IMR-90 (cell line): ENCODE measurements at regions not wholly inside any gene's neighbourhood (a gene's known extent, or its start where the extent isn't known, plus 50 kb on each side); places are given as distances from the start of the nearest gene placed in this dataset.

Experiments
- ATAC-seq: fragments of 200-7000 bp; cut with Tn5 transposase; 2 replicates; pipeline ENCODE4 v1.9.1; 2020; ENCODE audit warnings: low read depth, mild to moderate bottlenecking, moderate library complexity
- BruUV-seq: library from RNA; stranded (reverse); fragments of 400-500 nt; replicated peaks from 2 replicates; lab custom pipeline; 2021; lab: Mats Ljungman, UMichigan
- CTCF ChIA-PET: fragments of 300-600 bp; formaldehyde crosslinking; extraction: SDS; loops from one replicate; lab custom pipeline; 2021; ENCODE audit warnings: antibody characterized with exemption; lab: Yijun Ruan, JAX
- POLR2A ChIA-PET: fragments of 300-600 bp; sonication (Branson Sonifier 250); formaldehyde crosslinking; loops from one replicate; lab custom pipeline; 2022; ENCODE audit warnings: antibody characterized with exemption; ENCODE audit not compliant: unreplicated experiment; lab: Charles Lee
- DNase-seq: peaks from one replicate; pipeline ENCODE4 v3.0.0; 2013
- H2AFZ ChIP-seq: replicated peaks from 2 replicates; pipeline ENCODE3; 2013; ENCODE audit warnings: low read length, mild to moderate bottlenecking; ENCODE audit not compliant: poor library complexity
- H2AK5ac ChIP-seq: 2 replicates; pipeline ENCODE4 v1.6.1; 2013; ENCODE audit warnings: low read depth, low read length, inconsistent platforms
- H2AK9ac ChIP-seq: replicated peaks from 2 replicates; pipeline ENCODE3; 2013; ENCODE audit warnings: mild to moderate bottlenecking, low read depth, low read length, moderate library complexity; ENCODE audit not compliant: poor library complexity
- H2BK120ac ChIP-seq: 2 replicates; pipeline ENCODE4 v1.6.1; 2013; ENCODE audit warnings: low read depth, low read length, inconsistent platforms
- H2BK15ac ChIP-seq: 3 replicates; pipeline ENCODE4 v1.6.1; 2013; ENCODE audit warnings: low read depth, low read length, inconsistent platforms
- H2BK20ac ChIP-seq: 2 replicates; pipeline ENCODE4 v1.6.1; 2013; ENCODE audit warnings: low read depth, mild to moderate bottlenecking, inconsistent platforms, low read length, moderate library complexity
- H2BK5ac ChIP-seq: 2 replicates; pipeline ENCODE4 v1.6.1; 2013; ENCODE audit warnings: mild to moderate bottlenecking, low read depth, low read length, inconsistent platforms; ENCODE audit not compliant: poor library complexity, severe bottlenecking
- H3K14ac ChIP-seq: replicated peaks from 2 replicates; pipeline ENCODE4 v1.6.1; 2013; ENCODE audit warnings: low read depth, low read length, inconsistent platforms
- H3K18ac ChIP-seq: 2 replicates; pipeline ENCODE4 v1.6.1; 2013; ENCODE audit warnings: low read depth, low read length, control low read depth
- H3K23ac ChIP-seq: 2 replicates; pipeline ENCODE4 v1.6.1; 2013; ENCODE audit warnings: low read depth, low read length, inconsistent platforms
- H3K27ac ChIP-seq: 2 replicates; pipeline ENCODE4 v1.5.1; 2013; ENCODE audit warnings: mild to moderate bottlenecking, control low read depth, low read length; ENCODE audit not compliant: insufficient read depth
- H3K27me3 ChIP-seq: 2 replicates; pipeline ENCODE4 v1.6.1; 2013; ENCODE audit warnings: low read length; ENCODE audit not compliant: control insufficient read depth, insufficient read depth
- H3K36me3 ChIP-seq: 2 replicates; pipeline ENCODE4 v1.6.1; 2013; ENCODE audit warnings: low read length, mixed read lengths; ENCODE audit not compliant: control insufficient read depth, insufficient read depth
- H3K4ac ChIP-seq: 2 replicates; pipeline ENCODE4 v1.6.1; 2013; ENCODE audit warnings: low read depth, low read length, inconsistent platforms
- H3K4me1 ChIP-seq: 2 replicates; pipeline ENCODE4 v1.6.1; 2013; ENCODE audit warnings: low read length, mixed read lengths; ENCODE audit not compliant: control insufficient read depth, insufficient read depth
- H3K4me2 ChIP-seq: 2 replicates; pipeline ENCODE4 v1.6.1; 2013; ENCODE audit warnings: low read depth, mild to moderate bottlenecking, control low read depth, low read length, moderate library complexity
- H3K4me3 ChIP-seq: 2 replicates; pipeline ENCODE4 v1.5.1; 2013; ENCODE audit warnings: low read depth, mild to moderate bottlenecking, control low read depth, low read length, moderate library complexity; ENCODE audit not compliant: insufficient read depth
- H3K56ac ChIP-seq: 2 replicates; pipeline ENCODE4 v1.6.1; 2013; ENCODE audit warnings: low read length, inconsistent platforms; ENCODE audit not compliant: insufficient read depth; ENCODE audit errors: extremely low read depth
- H3K79me1 ChIP-seq, 2 experiments: 2 replicates each; pipeline ENCODE4 v1.6.1; 2013; ENCODE audit warnings: low read length in 2 of 2, inconsistent platforms in 1 of 2, low read depth in 1 of 2
- H3K9ac ChIP-seq: 2 replicates; pipeline ENCODE4 v1.6.1; 2013; ENCODE audit warnings: low read depth, low read length, control low read depth
- H3K9me1 ChIP-seq: 2 replicates; pipeline ENCODE4 v1.6.1; 2013; ENCODE audit warnings: low read length, inconsistent platforms; ENCODE audit not compliant: insufficient read depth
- H3K9me3 ChIP-seq: 2 replicates; pipeline ENCODE4 v1.6.1; 2013; ENCODE audit warnings: low read length; ENCODE audit not compliant: control insufficient read depth, insufficient read depth
- H4K20me1 ChIP-seq: 2 replicates; pipeline ENCODE4 v1.6.1; 2013; ENCODE audit warnings: low read length, inconsistent platforms; ENCODE audit not compliant: insufficient read depth
- H4K5ac ChIP-seq: 2 replicates; pipeline ENCODE4 v1.6.1; 2013; ENCODE audit warnings: mild to moderate bottlenecking, low read depth, low read length, control low read depth
- H4K8ac ChIP-seq, 2 experiments: 2 replicates each; pipeline ENCODE4 v1.6.1; 2013; ENCODE audit warnings: low read depth in 2 of 2, low read length in 2 of 2, control low read depth in 1 of 2, inconsistent platforms in 1 of 2
- H4K91ac ChIP-seq: 2 replicates; pipeline ENCODE4 v1.6.1; 2013; ENCODE audit warnings: low read depth, low read length, inconsistent platforms; ENCODE audit not compliant: insufficient read depth
- CEBPB ChIP-seq: IDR thresholded peaks from 2 replicates; pipeline ENCODE4 v1.6.1; 2012; ENCODE audit warnings: low read depth, low read length, improper control_type of control experiment
- MAZ ChIP-seq: IDR thresholded peaks from 2 replicates; pipeline ENCODE4 v1.6.1; 2012; ENCODE audit warnings: low read depth, mild to moderate bottlenecking, low read length, improper control_type of control experiment, moderate library complexity, borderline replicate concordance
- NFE2L2 ChIP-seq: fragments of 150-350 bp; IDR thresholded peaks from 2 replicates; pipeline ENCODE4 v1.6.1; 2016; ENCODE audit warnings: low read depth, mild to moderate bottlenecking, low read length
- RAD21 ChIP-seq: IDR thresholded peaks from 2 replicates; pipeline ENCODE4 v1.6.1; 2012; ENCODE audit warnings: low read length, improper control_type of control experiment
- RCOR1 ChIP-seq: IDR thresholded peaks from 2 replicates; pipeline ENCODE4 v1.6.1; 2012; ENCODE audit warnings: mild to moderate bottlenecking, low read length, improper control_type of control experiment; ENCODE audit not compliant: insufficient replicate concordance
- RFX5 ChIP-seq: IDR thresholded peaks from 2 replicates; pipeline ENCODE4 v1.8.0; 2012; ENCODE audit warnings: low read depth, mild to moderate bottlenecking, low read length, moderate library complexity
- WGBS, 2 experiments: methylation state at CpG; one replicate each; pipeline versions ENCODE4 v1.1.5 to v1.1.7; 2013; ENCODE audit warnings: missing lambda C conversion rate in 2 of 2; ENCODE audit not compliant: insufficient read length in 1 of 2; ENCODE audit errors: extremely low coverage in 2 of 2; 5-methylcytosine and 5-hydroxymethylcytosine counted together
- dilution Hi-C: fragments of 300-500 bp; cut with HindIII; formaldehyde crosslinking; loops from one replicate; pipeline ENCODE4 v1.14.3; 2018; ENCODE audit warnings: low sequenced_read_pairs; ENCODE audit not compliant: unreplicated experiment
- in situ Hi-C: fragments of 300-500 bp; cut with MboI; formaldehyde crosslinking; loops from 3 replicates; pipeline ENCODE4 v1.14.3; 2019; ENCODE audit warnings: low sequenced_read_pairs, inconsistent platforms, mixed read lengths
- intact Hi-C: fragments of 100-400 bp; cut with micrococcal nuclease; formaldehyde crosslinking; loops from 2 replicates; pipeline ENCODE4 v1.10.0; 2022

GRCh38 chr1:234782105-234782751, 172.2 kb upstream of the IRF2BP2 start:
- POLR2A ChIA-PET, result no interaction called here
- in situ Hi-C loops, result no loop called here
- BruUV-seq, result no TSS peak

More at GRCh38 chr1:234782105-234782751, 172.2 kb upstream of the IRF2BP2 start:
- H2BK20ac ChIP-seq, result no peak overlapping the region
- no peak overlapping the region for H4K8ac ChIP-seq
- no peak overlapping the region for H3K9ac ChIP-seq
- no peak overlapping the region for H3K27ac ChIP-seq
- no peak overlapping the region for H2BK120ac ChIP-seq
- H2BK5ac ChIP-seq, result no peak overlapping the region
- H3K56ac ChIP-seq, result no peak overlapping the region
- H2AFZ ChIP-seq, result no peak overlapping the region
- H3K9me3 ChIP-seq, result no peaks in the 10 kb centered on the region
- TF ChIP-seq MAZ, result no peak
- TF ChIP-seq RAD21, result no peak
- no peak for TF ChIP-seq CEBPB
- TF ChIP-seq RCOR1, result no peak
- no peak for TF ChIP-seq NFE2L2
- TF ChIP-seq RFX5, result no peak
- H3K27me3 ChIP-seq, result peaks cover 37% of the 10 kb centered on the region
- peaks cover 1% of the 10 kb centered on the region for H3K4me1 ChIP-seq
- H2AK9ac ChIP-seq, result no peak overlapping the region
- no peak overlapping the region for H3K4me3 ChIP-seq
- no peak for ATAC-seq
- WGBS, 2 experiments, result 68% methylated on average over 4 of the region's 7 CpGs; no CpG with 5 or more reads in 1 of the 2 experiments
- no peaks in the 10 kb centered on the region for H3K79me1 ChIP-seq
- intact Hi-C loops (no loop called here), dilution Hi-C loops (no loop called here)
- no peaks in the 10 kb centered on the region for H4K20me1 ChIP-seq
- CTCF ChIA-PET, result no interaction called here
- H3K9me1 ChIP-seq, result no peaks in the 10 kb centered on the region
- no peak overlapping the region for H3K23ac ChIP-seq
- H2AK5ac ChIP-seq, result no peak overlapping the region
- no peak overlapping the region for H3K14ac ChIP-seq
- H3K4ac ChIP-seq, result no peak overlapping the region
- no peak overlapping the region for H3K4me2 ChIP-seq
- H4K5ac ChIP-seq, result no peak overlapping the region
- peak; percentile 17 for DNase-seq
- H2BK15ac ChIP-seq, result no peak overlapping the region
- H3K18ac ChIP-seq, result no peak overlapping the region
- no peak overlapping the region for H4K91ac ChIP-seq
- H3K36me3 ChIP-seq, result no peaks in the 10 kb centered on the region
